GM13976 (cell line): ENCODE measurements at regions not wholly inside any gene's neighbourhood (a gene's known extent, or its start where the extent isn't known, plus 50 kb on each side); places are given as distances from the start of the nearest gene placed in this dataset.

Experiments
- DNase-seq: peaks from one replicate; pipeline ENCODE4 v3.0.0; 2012; ENCODE audit warnings: low spot score
- in situ Hi-C: fragments of 300-500 bp; cut with MboI; formaldehyde crosslinking; loops from one replicate; pipeline ENCODE4 v1.12.0; 2022; ENCODE audit warnings: low sequenced_read_pairs, mixed read lengths, inconsistent platforms; ENCODE audit not compliant: unreplicated experiment
- TF ChIP-seq, protein P1 (sequence below): IDR thresholded peaks from 2 replicates; pipeline ENCODE4 v1.5.1; 2012; ENCODE audit warnings: borderline replicate concordance, mild to moderate bottlenecking; ENCODE audit not compliant: insufficient read depth; ENCODE audit errors: extremely low read depth, missing control alignments, control extremely low read depth

DNA sequence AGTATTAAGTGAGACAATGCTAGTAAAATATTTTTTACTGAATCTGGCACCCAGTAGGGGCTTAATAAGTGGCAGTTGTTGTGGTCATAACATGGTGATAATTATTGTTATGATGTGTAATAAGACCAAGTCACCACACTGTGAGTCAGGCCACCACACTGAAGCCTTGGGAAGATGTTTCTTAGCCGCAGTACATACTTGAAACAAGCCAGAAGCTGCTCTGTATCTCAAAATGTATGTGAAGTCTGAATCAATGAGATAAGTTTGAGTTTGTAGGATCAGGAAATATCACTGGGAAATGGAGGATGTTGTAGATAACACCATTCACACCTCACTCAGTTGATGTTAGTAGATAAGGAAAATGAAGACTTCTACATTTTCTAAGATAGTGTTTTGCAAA lies 51.3 kb upstream of the PTPN3 start:
- no peak for DNase-seq
- in situ Hi-C loops, result no loop called here
- TF ChIP-seq, protein P1, sequence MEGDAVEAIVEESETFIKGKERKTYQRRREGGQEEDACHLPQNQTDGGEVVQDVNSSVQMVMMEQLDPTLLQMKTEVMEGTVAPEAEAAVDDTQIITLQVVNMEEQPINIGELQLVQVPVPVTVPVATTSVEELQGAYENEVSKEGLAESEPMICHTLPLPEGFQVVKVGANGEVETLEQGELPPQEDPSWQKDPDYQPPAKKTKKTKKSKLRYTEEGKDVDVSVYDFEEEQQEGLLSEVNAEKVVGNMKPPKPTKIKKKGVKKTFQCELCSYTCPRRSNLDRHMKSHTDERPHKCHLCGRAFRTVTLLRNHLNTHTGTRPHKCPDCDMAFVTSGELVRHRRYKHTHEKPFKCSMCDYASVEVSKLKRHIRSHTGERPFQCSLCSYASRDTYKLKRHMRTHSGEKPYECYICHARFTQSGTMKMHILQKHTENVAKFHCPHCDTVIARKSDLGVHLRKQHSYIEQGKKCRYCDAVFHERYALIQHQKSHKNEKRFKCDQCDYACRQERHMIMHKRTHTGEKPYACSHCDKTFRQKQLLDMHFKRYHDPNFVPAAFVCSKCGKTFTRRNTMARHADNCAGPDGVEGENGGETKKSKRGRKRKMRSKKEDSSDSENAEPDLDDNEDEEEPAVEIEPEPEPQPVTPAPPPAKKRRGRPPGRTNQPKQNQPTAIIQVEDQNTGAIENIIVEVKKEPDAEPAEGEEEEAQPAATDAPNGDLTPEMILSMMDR, result no peak

DNA sequence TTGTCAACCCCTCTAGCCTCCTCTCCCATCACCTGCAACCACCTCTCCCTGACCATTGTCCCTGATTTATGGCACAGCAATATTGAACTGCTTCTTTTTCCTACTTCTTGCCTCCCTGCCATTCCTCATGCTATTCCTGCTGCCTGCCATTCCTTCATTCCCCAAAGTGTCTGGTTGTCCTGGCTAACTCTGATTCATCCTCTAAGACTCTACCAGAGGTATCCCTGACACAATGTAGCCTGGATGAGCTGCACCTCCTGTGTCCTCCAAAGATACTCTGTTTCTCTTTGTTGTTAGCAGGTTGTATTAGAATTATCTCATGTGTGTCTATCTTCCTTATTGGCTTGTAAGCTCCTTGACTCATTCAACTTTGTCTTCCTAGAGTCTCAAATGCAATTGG lies 53.5 kb upstream of the PTPN3 start:
- TF ChIP-seq, protein P1, result no peak
- DNase-seq, result no peak

DNA sequence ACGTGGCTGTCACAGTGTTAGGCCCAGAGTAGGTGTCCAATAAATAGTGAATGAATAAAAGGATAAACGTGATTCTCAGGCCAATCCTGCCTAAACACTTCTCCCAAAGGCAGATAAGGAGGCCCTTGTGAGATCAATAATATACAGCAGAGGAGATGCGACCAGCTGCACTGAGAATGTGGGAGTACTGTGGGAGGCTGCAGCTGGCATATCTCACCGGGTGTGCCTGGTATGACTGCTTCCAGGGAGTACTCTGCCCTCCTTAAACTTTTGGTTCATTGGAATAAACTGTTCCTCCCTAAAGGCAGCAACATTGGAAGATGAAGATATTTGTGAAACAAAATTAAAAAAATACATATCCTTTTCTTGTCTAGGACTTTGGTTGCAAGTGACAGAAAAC lies 57.1 kb upstream of the PTPN3 start:
- TF ChIP-seq, protein P1, result no peak
- in situ Hi-C loops, result no loop called here

More for the DNA sequence above, 53.5 kb upstream of the PTPN3 start:
- in situ Hi-C loops, result no loop called here

DNA sequence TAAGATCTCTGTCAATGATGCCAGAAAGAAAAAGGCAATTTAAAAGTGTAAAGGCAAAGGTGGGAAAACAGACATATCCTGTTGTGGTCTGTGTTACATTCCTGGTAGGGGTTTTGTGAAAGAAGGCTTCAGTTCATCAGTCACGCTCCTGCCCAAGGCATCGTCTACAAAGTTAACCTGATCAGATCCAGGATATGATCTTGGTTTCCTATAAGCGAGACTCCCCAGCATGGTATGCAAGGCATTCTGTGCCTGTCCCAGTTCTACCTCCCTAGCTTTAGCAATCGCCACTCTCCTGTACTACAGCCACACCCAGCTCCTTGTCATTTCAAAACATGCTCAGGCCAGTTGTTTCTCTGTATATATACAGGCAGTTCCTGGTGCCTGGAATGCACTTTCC lies 58.0 kb upstream of the PTPN3 start:
- TF ChIP-seq, protein P1, result no peak
- in situ Hi-C loops, result no loop called here
- no peak for DNase-seq

More for the DNA sequence above, 57.1 kb upstream of the PTPN3 start:
- no peak for DNase-seq

DNA sequence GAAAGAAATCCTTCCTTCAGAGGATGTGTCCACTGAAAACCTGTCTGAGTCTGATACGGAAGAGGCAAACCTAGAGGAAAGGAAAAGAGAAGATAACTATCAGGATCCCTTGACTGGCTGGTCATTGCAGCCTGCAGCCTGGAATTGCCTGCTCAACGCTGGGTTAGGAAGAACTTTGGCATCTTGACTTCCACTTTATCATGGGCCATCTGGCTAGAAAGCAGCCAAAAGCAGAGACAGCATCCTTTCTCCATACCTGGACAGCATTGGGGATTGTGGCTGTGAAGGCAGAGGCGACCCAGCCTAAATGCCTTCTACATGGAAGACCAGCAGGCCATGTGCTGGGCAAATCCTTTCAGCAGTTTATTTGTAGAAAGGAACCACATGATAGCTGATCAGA lies 58.7 kb upstream of the PTPN3 start:
- in situ Hi-C loops, result no loop called here
- TF ChIP-seq, protein P1, result no peak

DNA sequence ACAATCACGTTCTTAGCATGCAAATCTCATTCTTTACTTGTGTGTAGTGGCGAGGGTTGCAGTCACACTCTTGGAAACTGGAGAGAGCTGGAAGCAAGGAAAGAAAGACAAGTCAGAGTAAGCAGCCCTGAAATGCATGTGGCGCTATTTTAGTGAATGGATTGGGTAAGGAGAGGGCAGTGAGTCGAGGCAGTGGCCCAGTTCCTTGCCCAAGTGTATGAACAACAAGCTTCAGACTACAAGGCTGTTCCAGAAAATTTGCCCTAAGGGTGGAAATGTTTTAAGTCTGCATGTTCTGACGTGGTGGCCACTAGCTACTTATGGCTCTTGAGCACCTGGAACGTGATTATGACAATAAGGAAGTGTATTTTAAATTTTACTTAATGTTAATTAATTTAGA lies 59.4 kb upstream of the PTPN3 start:
- in situ Hi-C loops, result no loop called here
- DNase-seq, result no peak
- TF ChIP-seq, protein P1, result no peak

More for the DNA sequence above, 58.7 kb upstream of the PTPN3 start:
- DNase-seq, result no peak

DNA sequence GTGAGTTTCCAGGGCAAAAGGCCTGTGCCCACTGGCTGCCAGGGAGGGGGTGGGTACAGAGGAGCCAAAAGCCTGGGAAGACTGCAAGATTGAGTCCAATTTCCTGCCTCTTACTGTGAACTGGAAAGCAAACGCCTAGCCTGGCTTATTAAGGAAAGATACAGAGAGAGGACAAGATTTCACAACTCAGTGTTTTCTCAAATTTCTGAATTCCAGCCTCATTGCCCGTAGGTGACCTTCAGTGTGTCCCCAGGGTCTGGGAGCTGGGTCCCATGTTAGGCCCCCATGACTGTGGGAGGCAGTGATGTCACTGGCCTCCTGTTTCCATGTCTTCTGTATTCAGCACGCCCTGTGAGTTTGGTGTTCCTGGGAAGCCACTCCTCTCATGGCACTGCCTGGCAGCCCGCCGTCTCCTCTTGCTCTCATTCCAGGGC lies 60.6 kb upstream of the PTPN3 start:
- TF ChIP-seq, protein P1, result no peak
- no peak for DNase-seq
- in situ Hi-C loops, result no loop called here
